ENCODE measurements at regions not wholly inside any gene's neighbourhood (a gene's known extent, or its start where the extent isn't known, plus 50 kb on each side); places are given as distances from the start of the nearest gene placed in this dataset.

GRCh38 chr11:121886005-121886734, 229.8 kb downstream of the BLID start:
- H3K27me3 ChIP-seq (ENCODE audit: insufficient read depth, low read length) = no peaks in the 10 kb centered on the region
- H3K9me3 ChIP-seq (ENCODE audit: low read depth, low read length) = no peaks in the 10 kb centered on the region
- no peak for TF ChIP-seq CTCF (IDR thresholded peaks at IDR 0.05; ENCODE audit: extremely low read depth, low read depth, low read length)
- H3K4me1 ChIP-seq (ENCODE audit: insufficient read depth, low read length) = peaks cover 19% of the 10 kb centered on the region
- no peak overlapping the region for H3K4me3 ChIP-seq (ENCODE audit: insufficient read depth, low read length)
- no peaks in the 10 kb centered on the region for H3K79me2 ChIP-seq (ENCODE audit: insufficient read depth, low read length)
- H3K36me3 ChIP-seq (ENCODE audit: insufficient read depth, low read length) = no peaks in the 10 kb centered on the region
- no peak for DNase-seq (ENCODE audit: insufficient read length, low spot score, missing footprints)
- no peak overlapping the region for H2AFZ ChIP-seq (ENCODE audit: low read length)
- H3K4me2 ChIP-seq (ENCODE audit: insufficient read depth, low read length) = no peak overlapping the region
- H3K27ac ChIP-seq (ENCODE audit: low read depth, low read length) = no peak overlapping the region
- no peaks in the 10 kb centered on the region for H4K20me1 ChIP-seq (ENCODE audit: insufficient read depth, low read length)

- H3K27me3 ChIP-seq (ENCODE audit: insufficient read depth, low read length) = no peaks in the 10 kb centered on the region
- no peaks in the 10 kb centered on the region for H3K36me3 ChIP-seq (ENCODE audit: insufficient read depth, low read length)
- peaks cover 3% of the 10 kb centered on the region for H3K4me1 ChIP-seq (ENCODE audit: insufficient read depth, low read length)
- no peak overlapping the region for H3K4me3 ChIP-seq (ENCODE audit: insufficient read depth, low read length)
- H3K9me3 ChIP-seq (ENCODE audit: low read depth, low read length) = no peaks in the 10 kb centered on the region
- DNase-seq (ENCODE audit: insufficient read length, low spot score, missing footprints) = no peak
- H3K79me2 ChIP-seq (ENCODE audit: insufficient read depth, low read length) = no peaks in the 10 kb centered on the region
- TF ChIP-seq CTCF (IDR thresholded peaks at IDR 0.05; ENCODE audit: extremely low read depth, low read depth, low read length) = no peak
- H4K20me1 ChIP-seq (ENCODE audit: insufficient read depth, low read length) = no peaks in the 10 kb centered on the region
- no peak overlapping the region for H2AFZ ChIP-seq (ENCODE audit: low read length)
- H3K4me2 ChIP-seq (ENCODE audit: insufficient read depth, low read length) = no peak overlapping the region
- no peak overlapping the region for H3K27ac ChIP-seq (ENCODE audit: low read depth, low read length)
Observed at GRCh38 chr11:121884626-121885025, 231.4 kb downstream of the BLID start.

- Histone ChIP-seq H3K36me3 (ENCODE audit: insufficient read depth, low read length) (no peaks in the 10 kb centered on the region), H3K4me3 (ENCODE audit: insufficient read depth, low read length) (no peak overlapping the region), H4K20me1 (ENCODE audit: insufficient read depth, low read length) (no peaks in the 10 kb centered on the region), H3K27ac (ENCODE audit: low read depth, low read length) (no peak overlapping the region), H3K9me3 (ENCODE audit: low read depth, low read length) (no peaks in the 10 kb centered on the region), H3K79me2 (ENCODE audit: insufficient read depth, low read length) (no peaks in the 10 kb centered on the region), H3K4me1 (ENCODE audit: insufficient read depth, low read length) (no peaks in the 10 kb centered on the region), H3K27me3 (ENCODE audit: insufficient read depth, low read length) (no peaks in the 10 kb centered on the region), H2AFZ (ENCODE audit: low read length) (no peak overlapping the region), H3K4me2 (ENCODE audit: insufficient read depth, low read length) (no peak overlapping the region)
- TF ChIP-seq CTCF (IDR thresholded peaks at IDR 0.05; ENCODE audit: extremely low read depth, low read depth, low read length) = no peak
- peak; percentile 30 for DNase-seq (ENCODE audit: insufficient read length, low spot score, missing footprints)
Observed at GRCh38 chr11:121881806-121882205, 234.2 kb downstream of the BLID start.

GRCh38 chr11:121877152-121877551, 238.9 kb downstream of the BLID start:
- Histone ChIP-seq H3K4me2 (ENCODE audit: insufficient read depth, low read length) (no peak overlapping the region), H4K20me1 (ENCODE audit: insufficient read depth, low read length) (no peaks in the 10 kb centered on the region), H3K79me2 (ENCODE audit: insufficient read depth, low read length) (no peaks in the 10 kb centered on the region), H3K4me1 (ENCODE audit: insufficient read depth, low read length) (no peaks in the 10 kb centered on the region), H3K36me3 (ENCODE audit: insufficient read depth, low read length) (no peaks in the 10 kb centered on the region), H3K4me3 (ENCODE audit: insufficient read depth, low read length) (no peak overlapping the region), H3K27me3 (ENCODE audit: insufficient read depth, low read length) (no peaks in the 10 kb centered on the region), H2AFZ (ENCODE audit: low read length) (no peak overlapping the region), H3K9me3 (ENCODE audit: low read depth, low read length) (no peaks in the 10 kb centered on the region), H3K27ac (ENCODE audit: low read depth, low read length) (no peak overlapping the region)
- no peak for TF ChIP-seq CTCF (IDR thresholded peaks at IDR 0.05; ENCODE audit: extremely low read depth, low read depth, low read length)
- DNase-seq (ENCODE audit: insufficient read length, low spot score, missing footprints) = no peak
